ENCODE measurements at regions not wholly inside any gene's neighbourhood (a gene's known extent, or its start where the extent isn't known, plus 50 kb on each side); places are given as distances from the start of the nearest gene placed in this dataset.
A peak's percentile ranks its signal among the peaks of the same experiment; 100 is the strongest.

DNA sequence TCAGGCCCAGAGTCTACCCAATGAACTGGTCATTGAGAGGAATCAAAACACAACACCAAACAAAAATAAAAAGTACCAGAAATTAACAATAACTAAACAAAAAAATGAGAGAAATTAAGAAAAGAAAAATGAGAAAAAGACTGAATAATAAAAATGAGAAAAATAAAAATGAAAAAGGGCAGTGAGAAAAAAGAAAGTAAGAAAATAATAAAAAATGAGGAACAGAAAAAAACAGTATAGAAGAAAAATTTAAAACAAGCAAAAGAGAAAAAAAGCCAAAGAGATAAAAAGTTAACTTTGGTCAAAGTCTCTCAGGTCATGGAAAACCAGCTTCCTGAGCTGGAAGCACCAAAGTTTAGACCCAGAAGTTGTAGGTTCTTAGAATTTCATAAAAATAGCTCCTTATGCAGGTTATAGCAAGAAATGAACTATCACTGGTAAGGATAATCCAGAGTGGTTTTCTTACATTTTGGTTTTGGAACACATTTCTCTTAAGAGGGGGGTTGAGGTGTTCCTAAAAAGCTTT is 51.0 kb upstream of the WDR17 start:
- no peaks in the 10 kb centered on the region for H3K27me3 ChIP-seq (ENCODE audit: low read depth, low read length)
- no peaks in the 10 kb centered on the region for H3K79me2 ChIP-seq (ENCODE audit: low read length)
- no peak overlapping the region for H2AFZ ChIP-seq (ENCODE audit: low read depth, low read length)
- no peaks in the 10 kb centered on the region for H4K20me1 ChIP-seq (ENCODE audit: insufficient read depth, low read length)
- H3K9me3 ChIP-seq (ENCODE audit: insufficient read depth, low read length): peaks cover 29% of the 10 kb centered on the region; the same call in 1 of the 2 replicates
- no peak for TF ChIP-seq EZH2phosphoT487 (IDR thresholded peaks at IDR 0.05; ENCODE audit: low read depth)
- TF ChIP-seq, protein P1, sequence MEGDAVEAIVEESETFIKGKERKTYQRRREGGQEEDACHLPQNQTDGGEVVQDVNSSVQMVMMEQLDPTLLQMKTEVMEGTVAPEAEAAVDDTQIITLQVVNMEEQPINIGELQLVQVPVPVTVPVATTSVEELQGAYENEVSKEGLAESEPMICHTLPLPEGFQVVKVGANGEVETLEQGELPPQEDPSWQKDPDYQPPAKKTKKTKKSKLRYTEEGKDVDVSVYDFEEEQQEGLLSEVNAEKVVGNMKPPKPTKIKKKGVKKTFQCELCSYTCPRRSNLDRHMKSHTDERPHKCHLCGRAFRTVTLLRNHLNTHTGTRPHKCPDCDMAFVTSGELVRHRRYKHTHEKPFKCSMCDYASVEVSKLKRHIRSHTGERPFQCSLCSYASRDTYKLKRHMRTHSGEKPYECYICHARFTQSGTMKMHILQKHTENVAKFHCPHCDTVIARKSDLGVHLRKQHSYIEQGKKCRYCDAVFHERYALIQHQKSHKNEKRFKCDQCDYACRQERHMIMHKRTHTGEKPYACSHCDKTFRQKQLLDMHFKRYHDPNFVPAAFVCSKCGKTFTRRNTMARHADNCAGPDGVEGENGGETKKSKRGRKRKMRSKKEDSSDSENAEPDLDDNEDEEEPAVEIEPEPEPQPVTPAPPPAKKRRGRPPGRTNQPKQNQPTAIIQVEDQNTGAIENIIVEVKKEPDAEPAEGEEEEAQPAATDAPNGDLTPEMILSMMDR (IDR thresholded peaks at IDR 0.05; ENCODE audit: low read depth, low read length): no peak
- H3K4me2 ChIP-seq (ENCODE audit: low read length): peak overlapping the region; percentile 29; the same call in 1 of the 2 replicates
- peaks cover 13% of the 10 kb centered on the region for H3K36me3 ChIP-seq (replicated peaks; ENCODE audit: low read depth, low read length)
- H3K4me1 ChIP-seq (ENCODE audit: low read length): peaks cover 36% of the 10 kb centered on the region
- H3K4me3 ChIP-seq (ENCODE audit: low read length): 0 out of 2 replicates have a peak overlapping the region, but pooled peaks have one; percentile 6
- peak overlapping the region; percentile 26 for H3K27ac ChIP-seq (ENCODE audit: low read length)
- H3K9ac ChIP-seq (ENCODE audit: low read length): no peak overlapping the region

Measured in OCI-LY3 (cell line).